GM12892 (cell line): ENCODE measurements at regions not wholly inside any gene's neighbourhood (a gene's known extent, or its start where the extent isn't known, plus 50 kb on each side); places are given as distances from the start of the nearest gene placed in this dataset.
A peak's percentile ranks its signal among the peaks of the same experiment; 100 is the strongest.
"Not testable (repeated sequence)": the region's sequence is repeated elsewhere in the genome, so short reads cannot be mapped to it uniquely, and the experiment has no call there.

Source experiments
- DNase-seq: peaks from one replicate; pipeline ENCODE4 v3.0.0; 2011; ENCODE audit not compliant: insufficient read length
- FAIRE-seq: peaks from 2 replicates; lab custom pipeline; 2011; peaks lifted over from hg19 to GRCh38; lab: Jason Lieb, UNC
- POLR2A ChIP-seq: IDR thresholded peaks from 2 replicates; pipeline ENCODE4 v1.6.1; 2011; ENCODE audit warnings: low read depth, low read length, control low read depth
- POLR2AphosphoS5 ChIP-seq: IDR thresholded peaks from 2 replicates; pipeline ENCODE4 v1.6.1; 2011; ENCODE audit warnings: low read depth, low read length, control low read depth
- TAF1 ChIP-seq: IDR thresholded peaks from 2 replicates; pipeline ENCODE4 v1.6.1; 2011; ENCODE audit warnings: low read depth, mild to moderate bottlenecking, control low read depth, low read length, borderline replicate concordance

GRCh38 chr15:61337541-61337940 is 108.4 kb upstream of the RORA start:
- FAIRE-seq (no peak), DNase-seq (no peak)
- no peak for TF ChIP-seq TAF1
- TF ChIP-seq POLR2AphosphoS5: no peak
- TF ChIP-seq POLR2A: no peak

DNA sequence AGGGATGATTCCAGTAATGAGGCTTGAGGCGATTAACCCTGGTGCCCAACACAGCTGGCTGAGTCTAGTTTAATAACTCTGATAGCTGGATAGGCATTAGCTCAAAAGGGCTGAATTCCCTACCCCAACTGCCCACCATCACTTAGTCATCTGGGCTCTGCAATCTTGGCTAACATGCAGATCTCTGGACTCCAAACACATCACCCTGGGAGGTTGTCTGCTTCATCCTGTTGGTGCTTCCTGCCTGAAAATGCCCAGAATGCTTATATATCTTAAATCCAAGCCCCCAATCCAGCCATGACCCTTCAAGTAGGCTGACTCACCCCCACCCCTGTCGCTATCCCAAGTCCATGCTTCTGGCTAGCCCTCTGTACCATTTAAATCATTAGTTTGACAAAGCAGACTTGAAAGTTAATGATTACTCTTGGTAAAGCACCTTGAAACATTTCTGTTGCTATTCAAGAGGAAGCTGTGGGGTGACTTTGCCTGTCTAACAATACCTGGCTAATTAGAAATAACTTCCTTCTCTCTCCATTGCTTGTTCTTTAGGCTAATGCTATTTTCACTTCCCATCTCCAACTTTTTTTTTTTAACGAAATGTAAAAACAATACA is 107.0 kb upstream of the RORA start:
- DNase-seq (no peak), FAIRE-seq (no peak)
- TF ChIP-seq POLR2AphosphoS5 (no peak), POLR2A (no peak), TAF1 (no peak)

GRCh38 chr15:61334714-61335113 is 105.6 kb upstream of the RORA start:
- FAIRE-seq, DNase-seq: not testable (repeated sequence)

DNA sequence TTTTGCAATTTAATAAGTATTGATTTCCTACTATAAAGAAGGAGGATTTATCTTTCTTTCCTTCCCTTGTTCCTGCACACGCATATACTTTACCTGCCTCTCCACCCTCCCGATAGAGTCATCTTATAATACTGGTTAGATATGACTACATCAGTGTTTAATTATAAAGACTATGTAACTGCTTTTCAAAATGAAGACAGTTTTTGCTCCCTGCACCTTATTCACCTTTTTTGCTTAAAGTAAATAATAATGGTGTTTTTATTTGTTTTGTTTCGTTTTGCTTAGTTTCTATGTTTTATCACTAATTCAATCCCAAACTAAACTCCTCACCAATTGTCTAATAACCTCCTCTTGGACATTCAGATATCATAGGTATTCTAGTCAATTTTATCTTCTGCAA is 101.9 kb upstream of the RORA start:
- TF ChIP-seq TAF1: no peak
- TF ChIP-seq POLR2A: no peak
- no peak for TF ChIP-seq POLR2AphosphoS5
- DNase-seq: no peak
- no peak for FAIRE-seq

DNA sequence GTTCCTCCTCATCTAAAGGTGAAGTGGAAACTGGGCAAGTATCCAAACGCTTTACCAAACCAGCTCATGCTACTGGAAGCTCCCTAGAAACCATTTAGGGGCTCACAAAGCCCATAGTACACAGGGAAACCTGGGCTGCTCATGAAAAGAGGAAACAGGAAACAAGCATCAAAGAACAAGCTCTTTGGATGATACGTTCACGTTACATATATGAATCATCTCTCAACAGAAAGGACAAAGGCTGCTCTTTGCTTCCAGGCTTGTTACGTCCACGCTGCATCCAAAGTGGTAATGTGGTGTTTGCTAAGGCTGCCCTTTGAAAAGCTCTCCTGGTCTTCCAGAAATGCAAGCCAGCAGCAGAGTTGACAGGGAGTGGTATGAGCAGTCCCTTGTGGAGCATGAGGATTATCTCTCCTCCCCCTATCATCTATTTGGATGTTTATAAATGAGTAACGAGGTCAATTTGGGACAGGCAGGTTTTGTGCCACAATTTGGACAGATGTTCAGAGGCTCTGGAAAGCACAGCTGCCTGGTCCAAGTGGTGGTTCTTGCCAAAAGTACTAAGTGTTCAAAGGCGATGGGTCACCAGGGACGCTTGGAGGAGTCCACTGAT is 98.0 kb upstream of the RORA start:
- DNase-seq: peak; percentile 3
- TF ChIP-seq POLR2AphosphoS5: no peak
- no peak for TF ChIP-seq TAF1
- TF ChIP-seq POLR2A: no peak
- no peak for FAIRE-seq

GRCh38 chr15:61319892-61320291 is 90.8 kb upstream of the RORA start:
- DNase-seq (no peak), FAIRE-seq (no peak)
- TF ChIP-seq POLR2AphosphoS5 (no peak), POLR2A (no peak), TAF1 (no peak)

- DNase-seq (no peak), FAIRE-seq (no peak)
- no peak for TF ChIP-seq POLR2A
- no peak for TF ChIP-seq TAF1
- TF ChIP-seq POLR2AphosphoS5: no peak
Measured at GRCh38 chr15:61318802-61319525, 89.9 kb upstream of the RORA start.

DNA sequence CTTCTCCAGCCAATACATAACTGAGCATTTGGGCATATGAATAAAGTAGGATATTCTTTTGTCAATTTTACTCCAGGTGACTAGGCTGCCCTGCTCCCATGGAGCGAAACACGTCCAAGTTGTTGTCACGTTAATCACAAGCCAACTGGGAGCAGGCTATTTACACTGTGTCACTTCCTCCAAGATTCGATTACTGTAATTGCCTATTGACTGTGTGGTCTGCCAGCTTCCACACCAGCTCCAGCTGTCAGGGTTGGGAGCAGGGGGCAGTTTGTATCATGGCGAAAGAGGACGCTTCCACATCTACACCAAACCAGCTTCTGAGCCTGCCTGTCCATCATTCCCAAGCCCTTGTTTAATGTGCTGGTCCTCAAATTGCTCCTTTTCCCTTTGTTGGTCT is 89.2 kb upstream of the RORA start:
- DNase-seq: no peak
- TF ChIP-seq POLR2AphosphoS5 (no peak), TAF1 (no peak), POLR2A (no peak)

DNA sequence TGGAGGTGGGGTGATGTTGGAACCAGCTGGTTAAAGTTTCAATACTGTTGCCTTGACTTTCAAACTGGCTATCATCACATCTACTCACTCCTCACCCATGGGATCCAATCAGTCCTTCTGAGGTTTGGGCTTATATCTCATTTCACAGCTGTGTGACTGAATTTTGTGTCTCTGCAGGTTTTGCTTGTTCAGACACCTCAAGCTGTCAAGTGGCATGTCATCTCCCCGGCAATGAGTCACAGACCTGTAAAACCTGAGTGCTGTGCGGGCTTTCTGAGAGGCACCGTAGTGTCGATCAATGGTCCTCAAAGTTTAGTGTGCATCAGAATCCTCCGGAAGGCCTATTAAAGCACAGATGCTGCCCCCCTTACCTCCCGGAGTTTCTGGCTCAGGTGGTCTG is 86.4 kb upstream of the RORA start:
- DNase-seq: no peak
- no peak for FAIRE-seq
- no peak for TF ChIP-seq POLR2A
- no peak for TF ChIP-seq POLR2AphosphoS5

More for the DNA sequence above, 89.2 kb upstream of the RORA start:
- no peak for FAIRE-seq

- DNase-seq (no peak), FAIRE-seq (no peak)
- TF ChIP-seq TAF1: no peak
- no peak for TF ChIP-seq POLR2A
- TF ChIP-seq POLR2AphosphoS5: no peak
Measured at GRCh38 chr15:61314427-61314826, 85.3 kb upstream of the RORA start.

DNA sequence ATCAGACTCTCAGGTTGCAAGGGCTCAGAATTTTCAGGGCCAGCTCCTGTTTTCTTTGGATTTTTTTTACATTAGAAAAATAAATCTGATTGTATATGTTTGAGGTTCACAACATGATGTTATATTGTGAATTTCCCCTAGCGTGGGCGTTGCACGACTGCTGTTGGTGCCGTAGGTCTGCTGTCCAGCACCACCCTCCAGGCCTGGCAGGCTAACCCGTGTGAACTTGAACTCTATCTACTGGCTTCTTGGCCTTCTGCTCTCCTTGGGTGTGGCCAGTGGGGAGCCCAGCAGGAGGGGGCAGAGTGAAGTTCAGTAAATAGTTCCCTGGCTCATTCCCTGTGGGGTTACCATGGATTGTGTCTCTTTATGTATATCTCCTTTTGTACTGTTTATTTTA is 80.5 kb upstream of the RORA start:
- DNase-seq (no peak), FAIRE-seq (no peak)
- TF ChIP-seq POLR2AphosphoS5 (no peak), POLR2A (no peak), TAF1 (no peak)

- TF ChIP-seq POLR2AphosphoS5: no peak
- no peak for TF ChIP-seq TAF1
- TF ChIP-seq POLR2A: no peak
- DNase-seq (no peak), FAIRE-seq (no peak)
Measured at GRCh38 chr15:61309031-61309511, 80.0 kb upstream of the RORA start.

- no peak for DNase-seq
- FAIRE-seq: no peak
- TF ChIP-seq POLR2A (no peak), POLR2AphosphoS5 (no peak), TAF1 (no peak)
Measured at GRCh38 chr15:61308437-61308836, 79.3 kb upstream of the RORA start.
